ENCODE measurements at regions not wholly inside any gene's neighbourhood (a gene's known extent, or its start where the extent isn't known, plus 50 kb on each side); places are given as distances from the start of the nearest gene placed in this dataset.

- TF ChIP-seq CTCF (conservative IDR thresholded peaks at IDR 0.05) (no peak), ZFX (IDR thresholded peaks at IDR 0.05) (no peak)
These were observed 91.2 kb upstream of the SESTD1 start for GRCh38 chr2:179355881-179356280.

Measured in C4-2B (cell line).